ENCODE measurements at regions not wholly inside any gene's neighbourhood (a gene's known extent, or its start where the extent isn't known, plus 50 kb on each side); places are given as distances from the start of the nearest gene placed in this dataset.

DNA sequence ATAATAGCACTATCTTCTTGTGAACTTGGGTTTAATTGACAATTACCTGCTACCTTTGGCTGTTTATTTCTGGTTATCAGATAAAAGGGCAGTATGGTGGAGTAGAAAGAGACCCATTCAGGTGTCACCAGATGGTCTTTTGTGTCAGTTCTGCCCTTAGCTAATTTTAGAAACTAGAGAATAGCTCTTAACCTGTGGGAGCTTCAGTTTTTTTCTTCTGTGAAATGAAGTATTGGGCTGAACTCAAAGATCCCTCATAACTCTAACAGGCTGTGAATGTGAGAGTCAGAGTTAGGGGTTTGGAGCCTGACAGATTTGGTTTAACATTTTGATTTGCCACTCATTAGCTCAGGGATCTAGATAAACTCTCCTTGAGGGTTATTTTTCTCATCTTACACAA is 335.2 kb downstream of the PPP1R2C start:
- H3K9me2 ChIP-seq (ENCODE audit: insufficient read depth) = no peaks in the 10 kb centered on the region

More for the DNA sequence above, 335.2 kb downstream of the PPP1R2C start:
- Histone ChIP-seq H3K27ac (ENCODE audit: low read depth, low read length) (no peak overlapping the region), H3K4me1 (ENCODE audit: control insufficient read depth in 1 of 2, insufficient read depth in 2 of 2, low read length in 2 of 2) (no peaks in the 10 kb centered on the region), H4K20me1 (ENCODE audit: insufficient read depth) (no peaks in the 10 kb centered on the region), H3K79me2 (ENCODE audit: insufficient read depth, low read length) (no peaks in the 10 kb centered on the region), H3K27me3 (ENCODE audit: insufficient read depth, low read length) (no peaks in the 10 kb centered on the region), H3K4me3 (replicated peaks in 1 of 2; ENCODE audit: low read depth in 1 of 2, low read length in 2 of 2) (no peak overlapping the region), H3K36me3 (ENCODE audit: control insufficient read depth in 1 of 2, insufficient read depth in 2 of 2, low read length in 2 of 2) (no peaks in the 10 kb centered on the region), H2AFZ (ENCODE audit: low read depth, low read length, poor library complexity, severe bottlenecking) (no peak overlapping the region), H3K9me3 (ENCODE audit: control insufficient read depth in 1 of 2, insufficient read depth in 1 of 2, low read depth in 1 of 2, low read length in 2 of 2) (no peaks in the 10 kb centered on the region), H3K9ac (ENCODE audit: low read length) (no peak overlapping the region), H3K4me2 (ENCODE audit: low read length) (no peak overlapping the region)
- ChIA-PET CTCF (no interaction called here), RAD21 (ENCODE audit: low non-redundant PET in 1 of 2, low total read pairs in 2 of 2, uncharacterized antibody in 2 of 2, unreplicated experiment in 2 of 2) (no interaction called here), POLR2A (no interaction called here)
- DNase-seq (ENCODE audit: low read depth, low spot score) = no peak
- TF ChIP-seq, protein P1, sequence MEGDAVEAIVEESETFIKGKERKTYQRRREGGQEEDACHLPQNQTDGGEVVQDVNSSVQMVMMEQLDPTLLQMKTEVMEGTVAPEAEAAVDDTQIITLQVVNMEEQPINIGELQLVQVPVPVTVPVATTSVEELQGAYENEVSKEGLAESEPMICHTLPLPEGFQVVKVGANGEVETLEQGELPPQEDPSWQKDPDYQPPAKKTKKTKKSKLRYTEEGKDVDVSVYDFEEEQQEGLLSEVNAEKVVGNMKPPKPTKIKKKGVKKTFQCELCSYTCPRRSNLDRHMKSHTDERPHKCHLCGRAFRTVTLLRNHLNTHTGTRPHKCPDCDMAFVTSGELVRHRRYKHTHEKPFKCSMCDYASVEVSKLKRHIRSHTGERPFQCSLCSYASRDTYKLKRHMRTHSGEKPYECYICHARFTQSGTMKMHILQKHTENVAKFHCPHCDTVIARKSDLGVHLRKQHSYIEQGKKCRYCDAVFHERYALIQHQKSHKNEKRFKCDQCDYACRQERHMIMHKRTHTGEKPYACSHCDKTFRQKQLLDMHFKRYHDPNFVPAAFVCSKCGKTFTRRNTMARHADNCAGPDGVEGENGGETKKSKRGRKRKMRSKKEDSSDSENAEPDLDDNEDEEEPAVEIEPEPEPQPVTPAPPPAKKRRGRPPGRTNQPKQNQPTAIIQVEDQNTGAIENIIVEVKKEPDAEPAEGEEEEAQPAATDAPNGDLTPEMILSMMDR (IDR thresholded peaks at IDR 0.05 in 2 of 3, conservative IDR thresholded peaks at IDR 0.05 in 1 of 3; ENCODE audit: borderline replicate concordance in 1 of 3, insufficient read depth in 1 of 3, low read depth in 2 of 3, low read length in 2 of 3) = no peak
- no peak for TF ChIP-seq POLR2A (IDR thresholded peaks at IDR 0.05; ENCODE audit: borderline replicate concordance, extremely low read depth, insufficient read depth, insufficient read length)
- TF ChIP-seq, protein P2, sequence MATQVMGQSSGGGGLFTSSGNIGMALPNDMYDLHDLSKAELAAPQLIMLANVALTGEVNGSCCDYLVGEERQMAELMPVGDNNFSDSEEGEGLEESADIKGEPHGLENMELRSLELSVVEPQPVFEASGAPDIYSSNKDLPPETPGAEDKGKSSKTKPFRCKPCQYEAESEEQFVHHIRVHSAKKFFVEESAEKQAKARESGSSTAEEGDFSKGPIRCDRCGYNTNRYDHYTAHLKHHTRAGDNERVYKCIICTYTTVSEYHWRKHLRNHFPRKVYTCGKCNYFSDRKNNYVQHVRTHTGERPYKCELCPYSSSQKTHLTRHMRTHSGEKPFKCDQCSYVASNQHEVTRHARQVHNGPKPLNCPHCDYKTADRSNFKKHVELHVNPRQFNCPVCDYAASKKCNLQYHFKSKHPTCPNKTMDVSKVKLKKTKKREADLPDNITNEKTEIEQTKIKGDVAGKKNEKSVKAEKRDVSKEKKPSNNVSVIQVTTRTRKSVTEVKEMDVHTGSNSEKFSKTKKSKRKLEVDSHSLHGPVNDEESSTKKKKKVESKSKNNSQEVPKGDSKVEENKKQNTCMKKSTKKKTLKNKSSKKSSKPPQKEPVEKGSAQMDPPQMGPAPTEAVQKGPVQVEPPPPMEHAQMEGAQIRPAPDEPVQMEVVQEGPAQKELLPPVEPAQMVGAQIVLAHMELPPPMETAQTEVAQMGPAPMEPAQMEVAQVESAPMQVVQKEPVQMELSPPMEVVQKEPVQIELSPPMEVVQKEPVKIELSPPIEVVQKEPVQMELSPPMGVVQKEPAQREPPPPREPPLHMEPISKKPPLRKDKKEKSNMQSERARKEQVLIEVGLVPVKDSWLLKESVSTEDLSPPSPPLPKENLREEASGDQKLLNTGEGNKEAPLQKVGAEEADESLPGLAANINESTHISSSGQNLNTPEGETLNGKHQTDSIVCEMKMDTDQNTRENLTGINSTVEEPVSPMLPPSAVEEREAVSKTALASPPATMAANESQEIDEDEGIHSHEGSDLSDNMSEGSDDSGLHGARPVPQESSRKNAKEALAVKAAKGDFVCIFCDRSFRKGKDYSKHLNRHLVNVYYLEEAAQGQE (IDR thresholded peaks at IDR 0.05; ENCODE audit: low read depth) = no peak
- TF ChIP-seq EZH2 (IDR thresholded peaks at IDR 0.05) = no peak
- TF ChIP-seq CEBPB (IDR thresholded peaks at IDR 0.05; ENCODE audit: low read depth) = no peak
- TF ChIP-seq ELF1 (IDR thresholded peaks at IDR 0.05; ENCODE audit: borderline replicate concordance, low read depth) = no peak
- no peak for TF ChIP-seq TCF7L2 (IDR thresholded peaks at IDR 0.05; ENCODE audit: borderline replicate concordance, extremely low read depth, insufficient read depth, insufficient read length)
- TF ChIP-seq EZH2phosphoT487 (IDR thresholded peaks at IDR 0.05; ENCODE audit: borderline replicate concordance) = no peak
- TF ChIP-seq FOSL1 (IDR thresholded peaks at IDR 0.05; ENCODE audit: low read depth) = no peak
- no peak for TF ChIP-seq ZFX (IDR thresholded peaks at IDR 0.05)
- TF ChIP-seq CBX3 (IDR thresholded peaks at IDR 0.05; ENCODE audit: low read depth) = no peak
- TF ChIP-seq YY1 (IDR thresholded peaks at IDR 0.05; ENCODE audit: extremely low read depth, insufficient replicate concordance, low read depth, low read length) = no peak
- TF ChIP-seq, protein P3, sequence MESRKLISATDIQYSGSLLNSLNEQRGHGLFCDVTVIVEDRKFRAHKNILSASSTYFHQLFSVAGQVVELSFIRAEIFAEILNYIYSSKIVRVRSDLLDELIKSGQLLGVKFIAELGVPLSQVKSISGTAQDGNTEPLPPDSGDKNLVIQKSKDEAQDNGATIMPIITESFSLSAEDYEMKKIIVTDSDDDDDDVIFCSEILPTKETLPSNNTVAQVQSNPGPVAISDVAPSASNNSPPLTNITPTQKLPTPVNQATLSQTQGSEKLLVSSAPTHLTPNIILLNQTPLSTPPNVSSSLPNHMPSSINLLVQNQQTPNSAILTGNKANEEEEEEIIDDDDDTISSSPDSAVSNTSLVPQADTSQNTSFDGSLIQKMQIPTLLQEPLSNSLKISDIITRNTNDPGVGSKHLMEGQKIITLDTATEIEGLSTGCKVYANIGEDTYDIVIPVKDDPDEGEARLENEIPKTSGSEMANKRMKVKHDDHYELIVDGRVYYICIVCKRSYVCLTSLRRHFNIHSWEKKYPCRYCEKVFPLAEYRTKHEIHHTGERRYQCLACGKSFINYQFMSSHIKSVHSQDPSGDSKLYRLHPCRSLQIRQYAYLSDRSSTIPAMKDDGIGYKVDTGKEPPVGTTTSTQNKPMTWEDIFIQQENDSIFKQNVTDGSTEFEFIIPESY (IDR thresholded peaks at IDR 0.05; ENCODE audit: extremely low read depth, insufficient replicate concordance, low read length) = no peak
- no peak for TF ChIP-seq JUND (IDR thresholded peaks at IDR 0.05)
- TF ChIP-seq POLR2AphosphoS5 (IDR thresholded peaks at IDR 0.05; ENCODE audit: low read depth, low read length) = no peak
- no peak for TF ChIP-seq SRF (IDR thresholded peaks at IDR 0.05; ENCODE audit: low read depth)
- TF ChIP-seq SIN3A (IDR thresholded peaks at IDR 0.05; ENCODE audit: low read depth) = no peak
- no peak for TF ChIP-seq EGR1 (IDR thresholded peaks at IDR 0.05; ENCODE audit: low read depth)
- TF ChIP-seq SP1 (IDR thresholded peaks at IDR 0.05; ENCODE audit: low read depth) = no peak
- TF ChIP-seq ZNF274 (IDR thresholded peaks at IDR 0.05; ENCODE audit: low read depth, low read length) = no peak
- no peak for ATAC-seq
- intact Hi-C loops (cut with micrococcal nuclease) = no loop called here
- BruUV-seq (replicated peaks) = no TSS peak
